ENCODE measurements at regions not wholly inside any gene's neighbourhood (a gene's known extent, or its start where the extent isn't known, plus 50 kb on each side); places are given as distances from the start of the nearest gene placed in this dataset.
"Not testable (repeated sequence)": the region's sequence is repeated elsewhere in the genome, so short reads cannot be mapped to it uniquely, and the experiment has no call there.

GRCh38 chr11:16542353-16542752, 186.0 kb upstream of the SOX6 start:
- TF ChIP-seq CTCF (IDR thresholded peaks at IDR 0.05; ENCODE audit: low read depth, low read length) = no peak
- no peak for DNase-seq (ENCODE audit: low read depth in 2 of 2)
- H3K4me3 ChIP-seq (replicated peaks in 1 of 2; ENCODE audit: low read depth in 2 of 2, low read length in 2 of 2) = no peak overlapping the region

GRCh38 chr11:16536513-16536912, 180.2 kb upstream of the SOX6 start:
- no peak for TF ChIP-seq CTCF (IDR thresholded peaks at IDR 0.05; ENCODE audit: low read depth, low read length)
- DNase-seq (ENCODE audit: low read depth in 2 of 2) = no peak
- no peak overlapping the region for H3K4me3 ChIP-seq (replicated peaks in 1 of 2; ENCODE audit: low read depth in 2 of 2, low read length in 2 of 2)

GRCh38 chr11:16528639-16529038, 172.3 kb upstream of the SOX6 start:
- no peak for DNase-seq (ENCODE audit: low read depth in 2 of 2)
- TF ChIP-seq CTCF (IDR thresholded peaks at IDR 0.05; ENCODE audit: low read depth, low read length) = no peak
- no peak overlapping the region for H3K4me3 ChIP-seq (replicated peaks in 1 of 2; ENCODE audit: low read depth in 2 of 2, low read length in 2 of 2)

GRCh38 chr11:16527525-16528246, 171.3 kb upstream of the SOX6 start:
- H3K4me3 ChIP-seq (replicated peaks in 1 of 2; ENCODE audit: low read depth in 2 of 2, low read length in 2 of 2) = no peak overlapping the region
- DNase-seq (ENCODE audit: low read depth in 2 of 2) = no peak

GRCh38 chr11:16526947-16527346, 170.6 kb upstream of the SOX6 start:
- no peak for TF ChIP-seq CTCF (IDR thresholded peaks at IDR 0.05; ENCODE audit: low read depth, low read length)
- H3K4me3 ChIP-seq (replicated peaks in 1 of 2; ENCODE audit: low read depth in 2 of 2, low read length in 2 of 2) = no peak overlapping the region
- DNase-seq (ENCODE audit: low read depth in 2 of 2) = no peak

More at GRCh38 chr11:16527525-16528246, 171.3 kb upstream of the SOX6 start:
- no peak for TF ChIP-seq CTCF (IDR thresholded peaks at IDR 0.05; ENCODE audit: low read depth, low read length)

- not testable (repeated sequence) for DNase-seq (ENCODE audit: low read depth in 2 of 2); H3K4me3 ChIP-seq (replicated peaks in 1 of 2; ENCODE audit: low read depth in 2 of 2, low read length in 2 of 2)
Observed at GRCh38 chr11:16520713-16521112, 164.4 kb upstream of the SOX6 start.

GRCh38 chr11:16512899-16513241, 156.5 kb upstream of the SOX6 start:
- H3K4me3 ChIP-seq (replicated peaks in 1 of 2; ENCODE audit: low read depth in 2 of 2, low read length in 2 of 2) = no peak overlapping the region
- no peak for DNase-seq (ENCODE audit: low read depth in 2 of 2)
- TF ChIP-seq CTCF (IDR thresholded peaks at IDR 0.05; ENCODE audit: low read depth, low read length) = no peak

Measured in cardiac fibroblast (primary cell).